ENCODE measurements at regions not wholly inside any gene's neighbourhood (a gene's known extent, or its start where the extent isn't known, plus 50 kb on each side); places are given as distances from the start of the nearest gene placed in this dataset.

- H3K27ac Mint-ChIP-seq: no peak overlapping the region
- peaks cover 0 to 12% of the 10 kb centered on the region in 2 donors for H3K36me3 Mint-ChIP-seq
- ATAC-seq (peak; percentile 35 to 78), DNase-seq (ENCODE audit: low spot score in 2 of 2) (no peak)
- no peaks in the 10 kb centered on the region for H3K9me3 Mint-ChIP-seq
Observed at GRCh38 chr6:144718431-144718830, 433.3 kb downstream of the UTRN start.

- ATAC-seq: no peak
- no peak for DNase-seq (ENCODE audit: low spot score in 2 of 2)
- H3K9me3 Mint-ChIP-seq: peaks cover 0 to 8% of the 10 kb centered on the region in 2 donors
- H3K36me3 Mint-ChIP-seq: peaks cover 0 to 12% of the 10 kb centered on the region in 2 donors
- no peak overlapping the region for H3K27ac Mint-ChIP-seq
Observed at GRCh38 chr6:144721232-144721631, 436.1 kb downstream of the UTRN start.

GRCh38 chr6:144722154-144722737 is 437.1 kb downstream of the UTRN start:
- ATAC-seq (peak; percentile 32 to 48), DNase-seq (ENCODE audit: low spot score in 2 of 2) (no peak)
- Mint-ChIP-seq H3K27ac (peak overlapping the region in 1 of 2 donors; percentile 26), H3K9me3 (peaks cover 0 to 8% of the 10 kb centered on the region in 2 donors), H3K36me3 (peaks cover 0 to 12% of the 10 kb centered on the region in 2 donors)

GRCh38 chr6:144722925-144723324 is 437.8 kb downstream of the UTRN start:
- DNase-seq (ENCODE audit: low spot score in 2 of 2): no peak
- ATAC-seq: no peak
- H3K9me3 Mint-ChIP-seq: peaks cover 0 to 8% of the 10 kb centered on the region in 2 donors
- peaks cover 0 to 12% of the 10 kb centered on the region in 2 donors for H3K36me3 Mint-ChIP-seq
- no peak overlapping the region for H3K27ac Mint-ChIP-seq

- Mint-ChIP-seq H3K36me3 (peaks cover 0 to 12% of the 10 kb centered on the region in 2 donors), H3K9me3 (peaks cover 0 to 8% of the 10 kb centered on the region in 2 donors), H3K27ac (no peak overlapping the region)
- DNase-seq (ENCODE audit: low spot score in 2 of 2): no peak
- no peak for ATAC-seq
Observed at GRCh38 chr6:144723431-144723830, 438.3 kb downstream of the UTRN start.

- H3K36me3 Mint-ChIP-seq: peaks cover 0 to 5% of the 10 kb centered on the region in 2 donors
- ATAC-seq: no peak
- no peak overlapping the region for H3K27ac Mint-ChIP-seq
- peaks cover 0 to 8% of the 10 kb centered on the region in 2 donors for H3K9me3 Mint-ChIP-seq
- DNase-seq (ENCODE audit: low spot score in 2 of 2): no peak
Observed at GRCh38 chr6:144724818-144725217, 439.7 kb downstream of the UTRN start.

GRCh38 chr6:144725736-144726522 is 440.8 kb downstream of the UTRN start:
- DNase-seq (ENCODE audit: low spot score in 2 of 2) (peak in 1 of 2 donors; percentile 3), ATAC-seq (peak; percentile 56 to 60)
- Mint-ChIP-seq H3K27ac (peak overlapping the region in 1 of 2 donors; percentile 50), H3K9me3 (peaks cover 0 to 8% of the 10 kb centered on the region in 2 donors), H3K36me3 (no peaks in the 10 kb centered on the region)

- H3K27ac Mint-ChIP-seq: no peak overlapping the region
Observed at GRCh38 chr6:144728804-144729203, 443.7 kb downstream of the UTRN start.

GRCh38 chr6:144729502-144729901 is 444.4 kb downstream of the UTRN start:
- Mint-ChIP-seq H3K36me3 (peaks cover 0 to 6% of the 10 kb centered on the region in 2 donors), H3K9me3 (peaks cover 0 to 8% of the 10 kb centered on the region in 2 donors), H3K27ac (no peak overlapping the region)
- DNase-seq (ENCODE audit: low spot score in 2 of 2): no peak
- no peak for ATAC-seq

More at GRCh38 chr6:144728804-144729203, 443.7 kb downstream of the UTRN start:
- ATAC-seq (no peak), DNase-seq (ENCODE audit: low spot score in 2 of 2) (no peak)
- H3K36me3 Mint-ChIP-seq: peaks cover 0 to 4% of the 10 kb centered on the region in 2 donors
- H3K9me3 Mint-ChIP-seq: peaks cover 0 to 8% of the 10 kb centered on the region in 2 donors

- Mint-ChIP-seq H3K36me3 (peaks cover 0 to 10% of the 10 kb centered on the region in 2 donors), H3K9me3 (peaks cover 0 to 1% of the 10 kb centered on the region in 2 donors), H3K27ac (no peak overlapping the region)
- ATAC-seq (no peak), DNase-seq (ENCODE audit: low spot score in 2 of 2) (no peak)
Observed at GRCh38 chr6:144730088-144730645, 445.0 kb downstream of the UTRN start.

GRCh38 chr6:144731229-144731628 is 446.1 kb downstream of the UTRN start:
- ATAC-seq: no peak
- Mint-ChIP-seq H3K36me3 (peaks cover 0 to 10% of the 10 kb centered on the region in 2 donors), H3K9me3 (no peaks in the 10 kb centered on the region), H3K27ac (no peak overlapping the region)
- no peak for DNase-seq (ENCODE audit: low spot score in 2 of 2)

GRCh38 chr6:144736763-144737162 is 451.6 kb downstream of the UTRN start:
- Mint-ChIP-seq H3K27ac (peak overlapping the region in 1 of 2 donors; percentile 5), H3K9me3 (no peaks in the 10 kb centered on the region), H3K36me3 (peaks cover 0 to 10% of the 10 kb centered on the region in 2 donors)
- ATAC-seq (no peak), DNase-seq (ENCODE audit: low spot score in 2 of 2) (no peak)

- Mint-ChIP-seq H3K9me3 (no peaks in the 10 kb centered on the region), H3K27ac (no peak overlapping the region), H3K36me3 (peaks cover 0 to 10% of the 10 kb centered on the region in 2 donors)
- ATAC-seq (no peak), DNase-seq (ENCODE audit: low spot score in 2 of 2) (no peak)
Observed at GRCh38 chr6:144737998-144738397, 452.9 kb downstream of the UTRN start.

GRCh38 chr6:144739873-144740272 is 454.7 kb downstream of the UTRN start:
- Mint-ChIP-seq H3K27ac (no peak overlapping the region), H3K9me3 (no peaks in the 10 kb centered on the region), H3K36me3 (peaks cover 0 to under 1% of the 10 kb centered on the region in 2 donors)
- no peak for ATAC-seq
- DNase-seq (ENCODE audit: low spot score in 2 of 2): no peak

GRCh38 chr6:144741659-144742058 is 456.5 kb downstream of the UTRN start:
- Mint-ChIP-seq H3K9me3 (no peaks in the 10 kb centered on the region), H3K27ac (no peak overlapping the region), H3K36me3 (no peaks in the 10 kb centered on the region)
- DNase-seq (ENCODE audit: low spot score in 2 of 2) (no peak), ATAC-seq (no peak)

- ATAC-seq: no peak
- Mint-ChIP-seq H3K9me3 (no peaks in the 10 kb centered on the region), H3K36me3 (no peaks in the 10 kb centered on the region), H3K27ac (no peak overlapping the region)
- no peak for DNase-seq (ENCODE audit: low spot score in 2 of 2)
Observed at GRCh38 chr6:144742779-144743178, 457.6 kb downstream of the UTRN start.

- H3K27ac Mint-ChIP-seq: no peak overlapping the region
Observed at GRCh38 chr6:144744720-144745119, 459.6 kb downstream of the UTRN start.

More at GRCh38 chr6:144744720-144745119, 459.6 kb downstream of the UTRN start:
- ATAC-seq: no peak
- H3K36me3 Mint-ChIP-seq: no peaks in the 10 kb centered on the region
- no peaks in the 10 kb centered on the region for H3K9me3 Mint-ChIP-seq
- no peak for DNase-seq (ENCODE audit: low spot score in 2 of 2)

Measured in activated naive CD4-positive, alpha-beta T cell treated with anti-CD3 and anti-CD28 coated beads, Interleukin-2, amount 50 U/mL, for 72 hours (primary cell).